Fibroblast of mammary gland (primary cell): ENCODE measurements at regions not wholly inside any gene's neighbourhood (a gene's known extent, or its start where the extent isn't known, plus 50 kb on each side); places are given as distances from the start of the nearest gene placed in this dataset.

Experiments used
- DNase-seq: peaks from one replicate; pipeline ENCODE4 v3.0.0-alpha.2; 2010; ENCODE audit warnings: low read depth
- H3K4me3 ChIP-seq: 2 replicates; pipeline ENCODE4 v1.5.1; 2011; ENCODE audit warnings: low read depth, mild to moderate bottlenecking, low read length, moderate library complexity; ENCODE audit not compliant: control insufficient read depth
- TF ChIP-seq, protein P1 (sequence below): conservative IDR thresholded peaks from 2 replicates; pipeline ENCODE4 v1.5.1; 2011; ENCODE audit warnings: low read depth, low read length, inconsistent platforms; ENCODE audit not compliant: control insufficient read depth, insufficient read depth

DNA sequence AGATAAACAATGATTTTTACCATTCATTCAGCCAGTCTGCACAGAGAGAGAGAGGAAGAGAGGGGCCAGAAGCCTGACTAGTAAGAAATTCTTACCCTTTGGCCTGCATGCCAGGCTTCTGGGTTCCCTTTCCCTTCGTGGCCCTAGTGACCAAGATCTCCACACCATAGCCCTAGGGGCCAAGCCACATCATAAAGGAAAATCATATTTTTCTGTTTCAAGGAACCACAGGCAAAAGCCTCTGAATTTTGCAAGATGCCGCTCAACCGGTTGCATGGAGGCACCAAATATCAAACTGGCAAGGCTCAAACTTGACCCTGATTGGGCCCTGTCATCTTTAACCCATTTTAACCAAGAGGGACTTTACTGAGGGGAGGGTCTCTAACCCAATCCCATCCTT is 103.1 kb upstream of the SOX13 start:
- DNase-seq, result no peak
- H3K4me3 ChIP-seq, result no peak overlapping the region
- TF ChIP-seq, protein P1, sequence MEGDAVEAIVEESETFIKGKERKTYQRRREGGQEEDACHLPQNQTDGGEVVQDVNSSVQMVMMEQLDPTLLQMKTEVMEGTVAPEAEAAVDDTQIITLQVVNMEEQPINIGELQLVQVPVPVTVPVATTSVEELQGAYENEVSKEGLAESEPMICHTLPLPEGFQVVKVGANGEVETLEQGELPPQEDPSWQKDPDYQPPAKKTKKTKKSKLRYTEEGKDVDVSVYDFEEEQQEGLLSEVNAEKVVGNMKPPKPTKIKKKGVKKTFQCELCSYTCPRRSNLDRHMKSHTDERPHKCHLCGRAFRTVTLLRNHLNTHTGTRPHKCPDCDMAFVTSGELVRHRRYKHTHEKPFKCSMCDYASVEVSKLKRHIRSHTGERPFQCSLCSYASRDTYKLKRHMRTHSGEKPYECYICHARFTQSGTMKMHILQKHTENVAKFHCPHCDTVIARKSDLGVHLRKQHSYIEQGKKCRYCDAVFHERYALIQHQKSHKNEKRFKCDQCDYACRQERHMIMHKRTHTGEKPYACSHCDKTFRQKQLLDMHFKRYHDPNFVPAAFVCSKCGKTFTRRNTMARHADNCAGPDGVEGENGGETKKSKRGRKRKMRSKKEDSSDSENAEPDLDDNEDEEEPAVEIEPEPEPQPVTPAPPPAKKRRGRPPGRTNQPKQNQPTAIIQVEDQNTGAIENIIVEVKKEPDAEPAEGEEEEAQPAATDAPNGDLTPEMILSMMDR, result no peak

DNA sequence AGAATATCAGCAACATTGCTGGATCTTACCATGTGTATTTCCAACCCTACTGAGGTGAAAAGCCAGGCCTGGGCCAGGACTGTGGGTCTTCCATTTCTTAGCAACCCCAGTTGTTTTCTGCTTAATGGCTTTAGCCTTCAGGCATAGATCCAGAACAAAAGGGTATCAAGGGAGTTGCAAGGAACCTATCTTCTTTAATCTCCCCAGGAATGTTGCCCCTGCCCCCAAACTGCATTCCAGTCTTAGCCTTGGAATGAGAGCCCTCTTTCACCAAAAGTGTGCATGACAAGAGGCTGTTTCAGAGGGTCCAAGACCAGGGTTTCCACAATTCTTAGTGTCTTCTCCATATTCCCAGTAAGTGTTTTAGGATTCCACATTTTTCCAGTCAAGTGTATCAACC is 87.9 kb upstream of the SOX13 start:
- H3K4me3 ChIP-seq, result no peak overlapping the region
- TF ChIP-seq, protein P1, result no peak
- DNase-seq, result no peak

DNA sequence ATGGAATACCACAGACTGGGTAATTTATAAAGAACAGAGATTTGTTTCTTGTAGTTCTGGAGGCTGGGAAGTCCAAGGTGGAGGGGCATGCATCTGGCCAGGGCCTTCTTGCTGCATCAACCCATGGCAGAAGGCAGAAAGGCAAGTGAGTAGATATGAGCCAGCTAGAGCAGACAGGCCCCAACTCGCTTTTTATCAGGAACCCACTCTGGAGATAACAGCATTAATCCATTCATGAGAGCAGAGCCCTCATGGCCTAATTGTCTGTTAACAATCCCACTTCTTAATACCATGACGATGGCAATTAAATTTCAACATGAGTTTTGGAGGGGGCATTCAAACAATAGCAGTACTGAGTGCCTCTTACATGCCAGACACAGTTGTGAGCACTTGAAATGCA is 87.2 kb upstream of the SOX13 start:
- TF ChIP-seq, protein P1, result no peak
- DNase-seq, result no peak
- H3K4me3 ChIP-seq, result no peak overlapping the region

DNA sequence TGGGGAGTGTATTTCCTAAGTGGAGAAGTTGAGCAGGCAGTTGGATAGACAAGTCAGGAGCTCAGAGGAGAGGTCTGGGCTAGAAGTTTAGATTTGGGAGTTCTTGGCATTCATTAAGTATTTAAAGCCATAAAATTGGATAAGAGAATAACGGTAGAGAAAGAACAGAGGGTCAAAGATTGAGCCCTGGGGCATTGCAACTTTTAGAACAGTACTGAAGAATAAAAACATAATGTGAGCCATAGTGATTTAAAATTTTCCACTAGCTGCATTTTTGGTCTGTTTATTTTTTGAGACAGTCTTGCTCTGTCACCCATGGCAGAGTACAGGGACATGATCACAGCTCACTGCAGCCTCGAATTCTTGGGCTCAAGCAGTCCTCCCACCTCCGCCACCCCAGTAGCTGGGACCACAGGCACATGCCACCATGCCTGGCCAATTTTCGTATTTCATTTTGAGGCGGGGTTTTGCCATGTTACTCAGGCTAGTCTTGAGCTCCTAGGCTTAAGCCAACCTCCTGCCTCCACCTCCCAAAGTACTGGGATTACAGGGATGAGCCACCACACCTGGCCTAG is 85.9 kb upstream of the SOX13 start:
- H3K4me3 ChIP-seq, result no peak overlapping the region
- TF ChIP-seq, protein P1, result no peak
- no peak for DNase-seq

DNA sequence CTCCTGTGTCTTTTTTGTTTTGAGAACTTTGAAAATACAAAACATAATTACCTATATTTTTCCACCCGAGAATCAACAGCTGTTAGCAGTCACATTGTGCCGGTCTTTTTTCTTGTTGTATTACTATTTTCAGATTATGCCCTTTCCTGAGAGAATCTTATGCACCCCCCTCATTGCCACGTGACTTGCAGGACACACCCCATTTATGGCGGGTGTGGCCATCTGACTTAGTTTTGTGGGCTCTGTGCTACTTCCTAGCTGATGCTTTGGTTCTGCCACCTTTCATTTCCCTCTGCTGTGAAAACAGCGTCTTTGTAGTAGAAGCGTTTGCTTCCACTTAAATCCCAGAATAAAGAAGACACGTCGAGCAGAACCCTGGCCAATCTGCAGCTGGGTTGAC is 82.8 kb upstream of the SOX13 start:
- DNase-seq, result no peak
- TF ChIP-seq, protein P1, result no peak
- H3K4me3 ChIP-seq, result no peak overlapping the region

DNA sequence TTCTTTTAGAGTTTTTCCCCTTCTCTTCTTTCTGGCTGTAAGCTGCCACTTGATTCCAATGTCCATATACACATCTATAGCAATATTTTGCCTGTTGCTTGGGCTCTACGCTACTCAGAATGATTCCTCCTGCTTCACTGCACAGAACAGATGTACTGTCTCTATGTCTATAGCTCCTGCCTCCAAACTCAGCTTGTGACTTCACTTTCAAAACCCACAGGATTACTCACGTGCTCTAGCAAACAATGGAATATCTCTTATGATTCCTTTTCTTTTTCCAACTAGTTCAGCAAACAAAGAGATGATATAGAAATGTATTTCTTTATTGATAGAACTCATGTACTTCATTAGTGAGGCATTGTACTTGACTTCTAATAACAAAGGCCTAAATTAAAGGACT is 80.5 kb upstream of the SOX13 start:
- H3K4me3 ChIP-seq, result no peak overlapping the region
- DNase-seq, result no peak
- TF ChIP-seq, protein P1, result no peak

DNA sequence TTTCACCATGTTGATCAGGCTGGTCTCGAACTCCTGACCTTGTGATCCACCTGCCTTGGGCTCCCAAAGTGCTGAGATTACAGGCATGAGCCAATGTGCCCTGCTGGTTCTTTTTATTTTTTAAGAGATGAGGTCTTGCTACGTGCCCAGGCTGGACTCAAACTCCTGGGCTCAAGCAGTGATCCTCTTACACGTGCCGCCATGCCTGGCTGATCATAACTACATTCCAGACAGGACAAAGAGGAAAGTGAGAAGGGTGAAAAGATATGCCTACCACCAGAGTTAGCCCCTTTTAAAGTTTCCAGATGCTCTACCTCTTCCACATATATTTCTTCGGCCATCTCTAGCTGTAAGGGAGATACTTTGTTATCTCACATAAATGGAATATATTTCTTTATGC is 79.7 kb upstream of the SOX13 start:
- no peak overlapping the region for H3K4me3 ChIP-seq
- DNase-seq, result no peak
- TF ChIP-seq, protein P1, result no peak
